ENCODE measurements at regions not wholly inside any gene's neighbourhood (a gene's known extent, or its start where the extent isn't known, plus 50 kb on each side); places are given as distances from the start of the nearest gene placed in this dataset.
"Not testable (repeated sequence)": the region's sequence is repeated elsewhere in the genome, so short reads cannot be mapped to it uniquely, and the experiment has no call there.

DNA sequence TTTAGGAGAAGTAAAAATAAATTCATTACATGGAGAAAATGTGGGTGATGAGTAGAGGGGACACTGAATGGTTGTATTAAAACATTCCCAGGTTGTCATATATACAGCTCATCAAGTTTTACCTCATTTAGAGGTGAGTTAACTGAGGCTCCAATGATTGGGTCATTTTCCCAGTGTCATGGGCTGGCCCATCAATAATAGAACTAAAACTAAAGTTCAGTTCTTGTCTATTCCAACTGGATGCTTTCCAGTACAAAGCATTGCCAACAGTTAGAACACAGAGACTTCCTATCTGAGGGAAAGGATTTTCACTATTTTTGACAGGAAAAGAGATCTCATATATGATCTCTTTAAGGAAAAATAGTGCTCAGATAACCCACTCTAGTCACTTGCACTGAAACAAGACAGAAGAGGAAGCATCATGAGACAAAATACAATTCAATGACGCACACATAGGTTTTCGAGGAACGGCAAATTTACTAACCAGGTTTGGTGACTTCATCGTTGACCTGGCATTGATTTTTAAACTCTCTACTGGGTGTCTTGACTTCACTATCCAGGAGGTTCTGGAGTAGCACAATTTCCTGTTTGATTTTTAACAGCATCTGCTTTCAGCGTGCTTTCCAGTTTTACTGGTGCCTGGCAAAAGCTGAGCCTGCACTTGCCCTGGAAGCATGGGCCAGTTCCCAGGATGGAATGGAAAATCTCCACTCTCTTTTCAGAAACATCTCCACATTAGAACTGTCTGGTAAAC lies 195.5 kb upstream of the FBXL4 start:
- DNase-seq (ENCODE audit: low spot score in 2 of 2) (no peak), FAIRE-seq (no peak)

- DNase-seq (ENCODE audit: low spot score in 2 of 2); FAIRE-seq: not testable (repeated sequence)
Observed at GRCh38 chr6:99141906-99142305, 194.2 kb upstream of the FBXL4 start.

DNA sequence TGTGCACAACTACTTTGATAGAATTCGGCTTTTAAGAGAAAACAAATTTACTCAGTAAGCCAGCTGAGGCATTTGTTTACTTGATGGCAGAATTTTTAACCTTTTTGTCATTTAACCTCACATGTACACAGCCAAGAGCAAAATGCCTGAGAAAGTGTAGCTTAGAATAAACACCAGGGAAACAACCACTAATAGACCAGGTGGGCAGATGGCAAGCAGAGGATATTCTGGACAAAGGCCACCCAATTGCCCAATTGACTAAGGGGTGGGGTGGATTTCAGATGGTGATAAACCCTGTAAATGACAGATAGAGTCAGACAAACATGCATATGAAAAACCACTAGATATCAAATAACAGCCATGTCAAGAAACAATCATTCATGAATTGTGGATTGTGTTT lies 190.7 kb upstream of the FBXL4 start:
- no peak for DNase-seq (ENCODE audit: low spot score in 2 of 2)
- FAIRE-seq, result no peak

- DNase-seq (ENCODE audit: low spot score in 2 of 2) (no peak), FAIRE-seq (no peak)
Observed at GRCh38 chr6:99137314-99137713, 189.6 kb upstream of the FBXL4 start.

GRCh38 chr6:99136488-99136887 lies 188.7 kb upstream of the FBXL4 start:
- FAIRE-seq, result no peak

GRCh38 chr6:99132026-99132635 lies 184.4 kb upstream of the FBXL4 start:
- DNase-seq (ENCODE audit: low spot score in 2 of 2) (no peak), FAIRE-seq (no peak)

More at GRCh38 chr6:99136488-99136887, 188.7 kb upstream of the FBXL4 start:
- no peak for DNase-seq (ENCODE audit: low spot score in 2 of 2)

GRCh38 chr6:99130897-99131873 lies 183.4 kb upstream of the FBXL4 start:
- no peak for DNase-seq (ENCODE audit: low spot score in 2 of 2)
- no peak for FAIRE-seq

- FAIRE-seq (no peak), DNase-seq (ENCODE audit: low spot score in 2 of 2) (no peak)
Observed at GRCh38 chr6:99129835-99130234, 182.1 kb upstream of the FBXL4 start.

GRCh38 chr6:99121748-99122147 lies 174.0 kb upstream of the FBXL4 start:
- DNase-seq (ENCODE audit: low spot score in 2 of 2) (no peak), FAIRE-seq (no peak)

- DNase-seq (ENCODE audit: low spot score in 2 of 2) (no peak), FAIRE-seq (no peak)
Observed at GRCh38 chr6:99120641-99121040, 172.9 kb upstream of the FBXL4 start.

DNA sequence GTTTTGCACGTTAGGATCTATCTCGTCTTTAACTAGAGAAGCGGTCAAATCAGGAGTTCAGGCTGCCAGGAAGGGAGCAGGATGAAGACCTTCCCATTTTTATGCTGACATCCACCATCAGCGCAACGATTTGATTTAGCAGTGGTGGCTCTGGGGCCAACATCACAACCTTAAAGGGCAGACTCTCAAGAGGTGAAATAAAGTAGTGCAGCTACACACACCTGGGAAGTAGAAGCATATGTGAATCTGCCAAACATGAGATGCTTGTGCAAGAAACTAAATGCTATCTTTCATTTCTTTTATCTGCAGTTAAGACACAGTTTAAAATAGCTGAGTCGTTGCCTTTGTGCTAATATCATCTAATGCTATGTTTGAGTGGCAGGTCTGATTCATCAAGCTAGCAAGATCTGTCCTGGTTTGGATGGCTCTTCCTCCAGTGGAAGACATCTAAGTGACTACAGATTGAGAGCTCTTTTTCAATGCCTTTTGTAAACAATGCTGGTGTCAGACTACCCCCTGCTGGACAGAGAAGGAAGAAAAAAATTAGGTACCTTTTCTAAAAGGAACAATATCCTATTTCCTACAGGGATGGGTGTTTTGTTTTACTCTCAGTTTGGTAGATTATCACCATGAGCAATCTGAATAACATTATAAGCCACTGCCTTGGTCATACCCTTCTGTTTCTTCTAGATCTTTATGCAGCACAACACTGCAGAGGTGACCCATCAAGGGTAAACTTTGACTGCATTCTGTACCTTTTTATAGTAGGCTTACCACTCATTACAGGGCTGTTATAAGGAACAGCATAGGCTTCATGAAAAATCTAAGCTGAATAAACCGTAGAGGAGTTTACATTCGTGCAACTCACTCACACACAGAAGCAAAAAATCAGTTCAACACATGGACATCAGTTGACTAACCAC lies 171.6 kb upstream of the FBXL4 start:
- DNase-seq (ENCODE audit: low spot score in 2 of 2) (peak in 1 of 2 donors; percentile 39), FAIRE-seq (peak; percentile 49)

- FAIRE-seq (no peak), DNase-seq (ENCODE audit: low spot score in 2 of 2) (no peak)
Observed at GRCh38 chr6:99114769-99115406, 167.1 kb upstream of the FBXL4 start.

DNA sequence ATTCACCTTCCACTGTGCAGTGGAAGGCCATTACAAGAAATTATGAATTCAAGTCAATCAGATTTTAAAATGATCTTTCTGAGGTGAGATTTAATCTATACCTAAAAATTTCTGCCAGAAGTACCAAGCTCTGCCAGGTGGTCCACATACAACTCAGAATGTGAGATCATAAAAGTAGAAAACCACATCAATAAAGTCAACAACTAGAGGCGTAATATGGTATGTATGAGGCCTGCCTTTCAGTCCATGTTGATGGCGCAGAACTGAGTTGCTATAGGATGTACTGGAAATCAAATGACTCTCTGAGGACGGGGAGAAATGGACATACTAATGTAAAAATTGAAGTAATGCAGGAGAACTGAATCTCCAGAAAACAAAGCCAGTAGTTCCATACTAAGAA lies 163.8 kb upstream of the FBXL4 start:
- FAIRE-seq, result no peak
- no peak for DNase-seq (ENCODE audit: low spot score in 2 of 2)

DNA sequence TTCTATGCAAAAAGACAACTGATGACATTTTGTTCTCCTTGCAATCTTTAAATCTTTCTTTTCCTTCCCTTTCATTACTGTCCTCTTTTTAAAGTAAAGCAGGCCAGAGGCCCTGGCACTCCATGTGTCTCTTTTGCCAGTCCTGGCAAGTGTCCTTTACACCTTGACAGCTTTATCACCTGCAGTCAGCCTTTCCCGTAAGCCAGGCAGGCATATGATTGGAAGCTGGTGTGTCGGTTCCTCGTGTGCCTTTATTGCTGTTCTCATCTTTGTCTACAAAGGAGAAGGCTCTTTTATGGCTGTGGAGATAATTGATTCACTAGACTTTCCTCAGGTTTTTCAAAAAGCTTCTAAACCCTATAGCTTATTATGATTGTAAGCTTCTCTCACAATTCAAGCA lies 162.3 kb upstream of the FBXL4 start:
- DNase-seq (ENCODE audit: low spot score in 2 of 2), result no peak
- FAIRE-seq, result no peak

DNA sequence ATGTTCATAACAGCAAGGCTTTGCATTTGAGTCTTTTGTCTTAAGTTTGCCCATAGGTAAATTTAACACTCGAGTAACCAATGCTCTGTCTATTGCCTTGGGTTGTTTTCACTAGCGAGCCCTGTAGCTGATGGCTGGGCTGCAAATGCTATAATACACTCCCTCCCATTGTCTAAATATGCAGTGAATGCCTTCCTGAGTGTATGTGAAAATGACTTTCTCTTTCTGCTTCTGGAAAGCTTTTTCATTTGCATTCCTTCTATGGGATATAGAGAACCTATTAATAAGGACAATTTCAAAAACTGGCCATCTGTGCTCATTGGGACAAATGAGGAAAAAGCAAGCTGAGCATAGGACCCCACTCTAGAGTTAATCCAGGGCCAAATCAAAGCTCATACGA lies 156.5 kb upstream of the FBXL4 start:
- FAIRE-seq (no peak), DNase-seq (ENCODE audit: low spot score in 2 of 2) (no peak)

- FAIRE-seq (no peak), DNase-seq (ENCODE audit: low spot score in 2 of 2) (no peak)
Observed at GRCh38 chr6:99099243-99099642, 151.5 kb upstream of the FBXL4 start.

DNA sequence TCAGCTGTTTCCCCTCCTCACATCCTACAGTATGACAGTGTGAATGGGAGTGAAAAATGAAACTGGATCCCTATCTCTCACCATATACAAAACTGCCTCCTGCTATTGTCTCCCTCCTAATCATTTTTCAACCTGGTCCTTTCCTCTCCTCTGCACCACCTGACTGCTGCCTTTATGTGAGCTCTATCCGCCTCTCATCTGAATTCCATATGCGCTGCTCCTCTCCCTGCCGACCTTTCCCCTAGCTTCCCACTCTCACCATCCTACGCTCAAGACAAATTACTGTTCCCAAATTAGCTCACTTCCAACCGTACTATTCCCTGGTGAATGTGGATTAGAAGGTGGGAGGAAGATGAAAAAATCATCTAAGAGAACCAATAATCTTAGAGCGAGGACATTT lies 148.4 kb upstream of the FBXL4 start:
- DNase-seq (ENCODE audit: low spot score in 2 of 2) (no peak), FAIRE-seq (no peak)

GRCh38 chr6:99093456-99094190 lies 145.9 kb upstream of the FBXL4 start:
- DNase-seq (ENCODE audit: low spot score in 2 of 2) (no peak), FAIRE-seq (no peak)

GRCh38 chr6:99092461-99092860 lies 144.7 kb upstream of the FBXL4 start:
- FAIRE-seq (no peak), DNase-seq (ENCODE audit: low spot score in 2 of 2) (no peak)

Measured in frontal cortex (tissue), 3 donors.